OCI-LY3 (cell line): ENCODE measurements at regions not wholly inside any gene's neighbourhood (a gene's known extent, or its start where the extent isn't known, plus 50 kb on each side); places are given as distances from the start of the nearest gene placed in this dataset.

Source experiments
- H2AFZ ChIP-seq: fragments of 200-600, 300-600 bp; shearing (Covaris generic); 2 replicates; pipeline ENCODE4 v1.6.0; 2014; ENCODE audit warnings: antibody characterized with exemption, low read depth, low read length
- H3K27ac ChIP-seq: fragments of 200-600, 300-600 bp; sonication (generic); 2 replicates; pipeline ENCODE4 v1.5.1; 2014; ENCODE audit warnings: mild to moderate bottlenecking, low read length, moderate library complexity, mixed read lengths
- H3K27me3 ChIP-seq: fragments of 200-600, 300-600 bp; sonication (generic); 2 replicates; pipeline ENCODE4 v1.6.1; 2014; ENCODE audit warnings: low read depth, low read length, mixed read lengths
- H3K36me3 ChIP-seq: fragments of 200-600, 300-600 bp; sonication (generic); replicated peaks from 2 replicates; pipeline ENCODE3; 2014; ENCODE audit warnings: low read depth, low read length, mixed read lengths
- H3K4me1 ChIP-seq: fragments of 300-600, 200-600 bp; sonication (generic); 2 replicates; pipeline ENCODE4 v1.6.1; 2014; ENCODE audit warnings: low read length, mixed read lengths
- H3K4me2 ChIP-seq: fragments of 200-600, 300-600 bp; sonication (generic); 2 replicates; pipeline ENCODE4 v1.6.1; 2014; ENCODE audit warnings: low read length, mixed read lengths
- H3K4me3 ChIP-seq: fragments of 300-600, 200-600 bp; sonication (generic); 2 replicates; pipeline ENCODE4 v1.5.1; 2014; ENCODE audit warnings: antibody characterized with exemption, mild to moderate bottlenecking, low read length, moderate library complexity
- H3K79me2 ChIP-seq: fragments of 300-600, 200-600 bp; shearing (Covaris generic); 2 replicates; pipeline ENCODE4 v1.6.1; 2014; ENCODE audit warnings: mild to moderate bottlenecking, low read length, mixed read lengths
- H3K9ac ChIP-seq: fragments of 300-600, 200-600 bp; shearing (Covaris generic); 2 replicates; pipeline ENCODE4 v1.6.0; 2014; ENCODE audit warnings: mild to moderate bottlenecking, low read length, moderate library complexity
- H3K9me3 ChIP-seq: fragments of 200-600, 300-600 bp; shearing (Covaris generic); 2 replicates; pipeline ENCODE4 v1.6.1; 2014; ENCODE audit warnings: low read length, mixed read lengths; ENCODE audit not compliant: insufficient read depth
- H4K20me1 ChIP-seq: fragments of 200-600, 300-600 bp; sonication (generic); 2 replicates; pipeline ENCODE4 v1.6.1; 2016; ENCODE audit warnings: low read length, mixed read lengths; ENCODE audit not compliant: insufficient read depth
- CTCF ChIP-seq: fragments of 200-600, 300-600 bp; sonication (generic); IDR thresholded peaks from 2 replicates; pipeline ENCODE4 v1.5.1; 2014; ENCODE audit warnings: antibody characterized with exemption, low read length, low read depth
- EZH2phosphoT487 ChIP-seq: fragments of 200-600 bp; shearing (Covaris generic); IDR thresholded peaks from 2 replicates; pipeline ENCODE4 v1.6.1; 2018; ENCODE audit warnings: antibody characterized with exemption, mixed run types, low read depth

- Histone ChIP-seq H3K4me3 (no peak overlapping the region), H3K27ac (no peak overlapping the region), H3K4me2 (no peak overlapping the region), H2AFZ (no peak overlapping the region), H4K20me1 (no peaks in the 10 kb centered on the region), H3K4me1 (peaks cover 5% of the 10 kb centered on the region), H3K9me3 (no peaks in the 10 kb centered on the region), H3K9ac (no peak overlapping the region), H3K27me3 (no peaks in the 10 kb centered on the region), H3K79me2 (no peaks in the 10 kb centered on the region), H3K36me3 (no peaks in the 10 kb centered on the region)
- TF ChIP-seq CTCF: no peak
- no peak for TF ChIP-seq EZH2phosphoT487
Observed at GRCh38 chr1:195965036-195965435, 643.2 kb downstream of the KCNT2 start.

GRCh38 chr1:195964516-195964915 lies 643.7 kb downstream of the KCNT2 start:
- no peak overlapping the region for H3K9ac ChIP-seq
- peaks cover 5% of the 10 kb centered on the region for H3K4me1 ChIP-seq
- H4K20me1 ChIP-seq: no peaks in the 10 kb centered on the region
- H3K4me2 ChIP-seq: no peak overlapping the region
- H3K79me2 ChIP-seq: no peaks in the 10 kb centered on the region
- H2AFZ ChIP-seq: no peak overlapping the region
- no peak for TF ChIP-seq EZH2phosphoT487
- no peak for TF ChIP-seq CTCF
- H3K27me3 ChIP-seq: no peaks in the 10 kb centered on the region
- H3K9me3 ChIP-seq: no peaks in the 10 kb centered on the region
- no peak overlapping the region for H3K27ac ChIP-seq
- H3K4me3 ChIP-seq: no peak overlapping the region
- H3K36me3 ChIP-seq: no peaks in the 10 kb centered on the region

GRCh38 chr1:195962051-195962450 lies 646.2 kb downstream of the KCNT2 start:
- peaks cover 5% of the 10 kb centered on the region for H3K4me1 ChIP-seq
- no peak for TF ChIP-seq CTCF
- TF ChIP-seq EZH2phosphoT487: no peak
- H3K27ac ChIP-seq: no peak overlapping the region
- H4K20me1 ChIP-seq: no peaks in the 10 kb centered on the region
- no peaks in the 10 kb centered on the region for H3K9me3 ChIP-seq
- H3K4me3 ChIP-seq: no peak overlapping the region
- no peaks in the 10 kb centered on the region for H3K27me3 ChIP-seq
- H3K79me2 ChIP-seq: no peaks in the 10 kb centered on the region
- no peak overlapping the region for H3K4me2 ChIP-seq
- no peak overlapping the region for H3K9ac ChIP-seq
- no peaks in the 10 kb centered on the region for H3K36me3 ChIP-seq
- no peak overlapping the region for H2AFZ ChIP-seq

DNA sequence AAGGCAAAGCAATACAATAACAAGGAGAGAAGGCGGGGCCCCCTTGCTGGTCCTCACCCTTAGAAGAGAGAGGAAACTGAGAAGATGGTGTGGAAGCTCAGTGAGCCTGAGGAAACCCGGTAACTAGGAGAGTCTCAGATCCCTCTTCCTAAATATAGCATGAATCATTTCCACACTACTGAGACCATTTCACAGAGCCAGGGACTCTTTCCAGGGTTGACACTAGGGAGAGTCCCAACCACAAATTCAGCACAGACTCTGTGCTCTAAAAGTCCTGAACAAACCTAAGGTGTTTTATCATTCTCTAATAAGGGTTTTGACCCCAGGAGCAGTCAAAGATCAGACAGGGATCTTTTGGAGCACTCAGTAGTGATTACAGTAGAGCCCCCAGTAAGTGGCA lies 647.7 kb downstream of the KCNT2 start:
- peaks cover 5% of the 10 kb centered on the region for H3K4me1 ChIP-seq
- no peak overlapping the region for H3K27ac ChIP-seq
- no peaks in the 10 kb centered on the region for H3K9me3 ChIP-seq
- no peaks in the 10 kb centered on the region for H3K36me3 ChIP-seq
- no peak overlapping the region for H3K4me2 ChIP-seq
- no peaks in the 10 kb centered on the region for H4K20me1 ChIP-seq
- no peaks in the 10 kb centered on the region for H3K79me2 ChIP-seq
- no peak overlapping the region for H3K9ac ChIP-seq
- no peaks in the 10 kb centered on the region for H3K27me3 ChIP-seq
- no peak overlapping the region for H3K4me3 ChIP-seq
- TF ChIP-seq CTCF (no peak), EZH2phosphoT487 (no peak)
- H2AFZ ChIP-seq: no peak overlapping the region
